GM12878 (cell line): ENCODE measurements at regions not wholly inside any gene's neighbourhood (a gene's known extent, or its start where the extent isn't known, plus 50 kb on each side); places are given as distances from the start of the nearest gene placed in this dataset.

Experiments
- CREB1 ChIP-seq: IDR thresholded peaks from 2 replicates; pipeline ENCODE4 v1.6.1; 2012; ENCODE audit warnings: low read depth, mild to moderate bottlenecking, inconsistent platforms
- EGR1 ChIP-seq, 2 experiments: IDR thresholded peaks; 1 replicate in 1 of 2; 2 replicates in 1 of 2; pipeline ENCODE4 v1.6.1; 2011 to 2012; ENCODE audit warnings: low read depth in 2 of 2, low read length in 2 of 2, borderline replicate concordance in 1 of 2, mild to moderate bottlenecking in 1 of 2, moderate library complexity in 1 of 2
- POLR2A ChIP-seq: IDR thresholded peaks from 2 replicates; pipeline ENCODE4 v1.6.1; 2011; ENCODE audit warnings: low read depth, mild to moderate bottlenecking, low read length
- POLR2AphosphoS5 ChIP-seq: IDR thresholded peaks from 2 replicates; pipeline ENCODE4 v1.6.1; 2011; ENCODE audit warnings: mild to moderate bottlenecking, low read length, inconsistent platforms
- RAD21 ChIP-seq: IDR thresholded peaks from 2 replicates; pipeline ENCODE4 v1.6.1; 2011; ENCODE audit warnings: mild to moderate bottlenecking, low read depth, low read length, moderate library complexity; ENCODE audit not compliant: insufficient read depth
- RFX5 ChIP-seq: IDR thresholded peaks from 2 replicates; pipeline ENCODE4 v1.6.1; 2011; ENCODE audit warnings: low read depth, low read length, improper control_type of control experiment

GRCh38 chr15:62618432-62618831 is 424.1 kb upstream of the TPM1 start:
- no peak for TF ChIP-seq EGR1 (IDR thresholded peaks at IDR 0.05; ENCODE audit: borderline replicate concordance in 1 of 2, low read depth in 2 of 2, low read length in 2 of 2)
- TF ChIP-seq RAD21, result no peak
- no peak for TF ChIP-seq POLR2A
- no peak for TF ChIP-seq CREB1
- no peak for TF ChIP-seq RFX5
- TF ChIP-seq POLR2AphosphoS5, result no peak
